Mesenchymal stem cell (in vitro differentiated cells and primary cell): ENCODE measurements at regions not wholly inside any gene's neighbourhood (a gene's known extent, or its start where the extent isn't known, plus 50 kb on each side); places are given as distances from the start of the nearest gene placed in this dataset.

ENCODE experiments used
- DNase-seq: peaks from one replicate; pipeline ENCODE4 v3.0.0-alpha.2; 2013
- H2AFZ ChIP-seq: one replicate; pipeline ENCODE4 v1.6.1; 2013; ENCODE audit warnings: low read depth, mild to moderate bottlenecking, control low read depth, inconsistent platforms, low read length, moderate library complexity
- H2AK5ac ChIP-seq: 2 replicates; pipeline ENCODE4 v1.6.1; 2013; ENCODE audit warnings: low read length, moderate library complexity, mild to moderate bottlenecking, inconsistent platforms; ENCODE audit not compliant: severe bottlenecking
- H2BK120ac ChIP-seq: one replicate; pipeline ENCODE4 v1.6.1; 2013; ENCODE audit warnings: low read depth, mild to moderate bottlenecking, inconsistent platforms, low read length, moderate library complexity
- H2BK12ac ChIP-seq, 2 experiments: one replicate each; pipeline ENCODE4 v1.6.1; 2013; ENCODE audit warnings: inconsistent platforms in 2 of 2, low read length in 2 of 2, mild to moderate bottlenecking in 2 of 2, moderate library complexity in 2 of 2, control low read depth in 1 of 2
- H2BK15ac ChIP-seq: one replicate; pipeline ENCODE4 v1.6.1; 2013; ENCODE audit warnings: mild to moderate bottlenecking, low read depth, inconsistent platforms; ENCODE audit not compliant: poor library complexity, severe bottlenecking
- H2BK5ac ChIP-seq: 2 replicates; pipeline ENCODE4 v1.6.1; 2013; ENCODE audit warnings: low read depth, mild to moderate bottlenecking, low read length, control low read depth, inconsistent platforms; ENCODE audit not compliant: poor library complexity, severe bottlenecking
- H3K14ac ChIP-seq, 2 experiments: one replicate each; pipeline ENCODE4 v1.6.1; 2013; ENCODE audit warnings: inconsistent platforms in 2 of 2, low read length in 2 of 2, control low read depth in 1 of 2, mild to moderate bottlenecking in 1 of 2, moderate library complexity in 1 of 2
- H3K18ac ChIP-seq, 2 experiments: one replicate each; pipeline ENCODE4 v1.6.1; 2013; ENCODE audit warnings: inconsistent platforms in 2 of 2, low read length in 2 of 2, control low read depth in 1 of 2, low read depth in 1 of 2, mild to moderate bottlenecking in 1 of 2
- H3K23ac ChIP-seq, 2 experiments: one replicate each; pipeline ENCODE4 v1.6.1; 2013; ENCODE audit warnings: inconsistent platforms in 2 of 2, low read length in 2 of 2, mild to moderate bottlenecking in 2 of 2, moderate library complexity in 2 of 2, control low read depth in 1 of 2
- H3K27ac ChIP-seq: 2 replicates; pipeline ENCODE4 v1.5.1; 2013; ENCODE audit warnings: mild to moderate bottlenecking, moderate library complexity, low read length, control low read depth, inconsistent platforms; ENCODE audit not compliant: poor library complexity, severe bottlenecking
- H3K27me3 ChIP-seq, 2 experiments: 2 replicates each; pipeline versions ENCODE4 v1.6.1 to v1.7.0; 2013; ENCODE audit warnings: low read length in 2 of 2, mild to moderate bottlenecking in 2 of 2, moderate library complexity in 2 of 2, control low read depth in 1 of 2, inconsistent platforms in 1 of 2; ENCODE audit not compliant: control insufficient read depth in 1 of 2, insufficient read depth in 1 of 2
- H3K36me3 ChIP-seq, 2 experiments: 2 replicates each; pipeline versions ENCODE4 v1.6.1 to v1.7.0; 2013; ENCODE audit warnings: low read length in 2 of 2, control low read depth in 1 of 2, inconsistent platforms in 1 of 2, low read depth in 1 of 2, mild to moderate bottlenecking in 1 of 2; ENCODE audit not compliant: insufficient read depth in 2 of 2, control insufficient read depth in 1 of 2
- H3K4ac ChIP-seq, 2 experiments: one replicate each; pipeline ENCODE4 v1.6.1; 2013; ENCODE audit warnings: inconsistent platforms in 2 of 2, low read length in 2 of 2, mild to moderate bottlenecking in 2 of 2, moderate library complexity in 2 of 2, control low read depth in 1 of 2, low read depth in 1 of 2
- H3K4me1 ChIP-seq: 2 replicates; pipeline ENCODE4 v1.6.1; 2013; ENCODE audit warnings: low read depth, low read length, control low read depth; ENCODE audit not compliant: control insufficient read depth, insufficient read depth
- H3K4me2 ChIP-seq: 2 replicates; pipeline ENCODE4 v1.6.1; 2013; ENCODE audit warnings: low read length, mild to moderate bottlenecking, inconsistent platforms; ENCODE audit not compliant: poor library complexity, severe bottlenecking
- H3K4me3 ChIP-seq, 2 experiments: 2 replicates each; pipeline versions ENCODE4 v1.5.1 to v1.7.0; 2013; ENCODE audit warnings: low read length in 2 of 2, mild to moderate bottlenecking in 2 of 2, control low read depth in 1 of 2, low read depth in 1 of 2; ENCODE audit not compliant: insufficient read depth in 1 of 2
- H3K79me1 ChIP-seq: replicated peaks from 2 replicates; pipeline ENCODE4 v1.6.1; 2013; ENCODE audit warnings: mild to moderate bottlenecking, control low read depth, low read length, inconsistent platforms; ENCODE audit not compliant: poor library complexity, severe bottlenecking
- H3K9ac ChIP-seq: 2 replicates; pipeline ENCODE4 v1.7.0; 2013; ENCODE audit warnings: mild to moderate bottlenecking, low read length, moderate library complexity
- H3K9me3 ChIP-seq: 2 replicates; pipeline ENCODE4 v1.7.0; 2013; ENCODE audit warnings: mild to moderate bottlenecking, low read length; ENCODE audit not compliant: control insufficient read depth
- H4K8ac ChIP-seq: one replicate; pipeline ENCODE4 v1.6.1; 2013; ENCODE audit warnings: inconsistent platforms, mild to moderate bottlenecking, low read length, moderate library complexity
- H4K91ac ChIP-seq: one replicate; pipeline ENCODE4 v1.6.1; 2013; ENCODE audit warnings: mild to moderate bottlenecking, low read length, inconsistent platforms
- WGBS: methylation state at CpG from one replicate; pipeline ENCODE4 v1.1.7; 2013; ENCODE audit warnings: mixed read lengths; 5-methylcytosine and 5-hydroxymethylcytosine counted together

GRCh38 chr1:114209971-114210370 lies 56.3 kb upstream of the SYT6 start:
- no peak overlapping the region for H2BK5ac ChIP-seq
- H2AK5ac ChIP-seq = no peak overlapping the region
- H3K4me2 ChIP-seq = no peak overlapping the region
- H3K9me3 ChIP-seq = no peaks in the 10 kb centered on the region
- H3K18ac ChIP-seq = no peak overlapping the region
- no peaks in the 10 kb centered on the region for H3K36me3 ChIP-seq
- no peak overlapping the region for H3K4ac ChIP-seq
- H2BK15ac ChIP-seq = no peak overlapping the region
- H4K91ac ChIP-seq = no peak overlapping the region
- 81% methylated on average over 5 of the region's 5 CpGs for WGBS
- no peak overlapping the region for H3K23ac ChIP-seq
- no peak overlapping the region for H3K14ac ChIP-seq
- H4K8ac ChIP-seq = no peak overlapping the region
- no peak overlapping the region for H2BK120ac ChIP-seq
- H3K27me3 ChIP-seq = peaks cover 76 to 81% of the 10 kb centered on the region in 2 experiments
- no peak overlapping the region for H3K27ac ChIP-seq
- H3K4me1 ChIP-seq = no peaks in the 10 kb centered on the region
- H3K9ac ChIP-seq = no peak overlapping the region
- no peaks in the 10 kb centered on the region for H3K79me1 ChIP-seq
- H2AFZ ChIP-seq = no peak overlapping the region
- DNase-seq = no peak
- no peak overlapping the region for H3K4me3 ChIP-seq
- H2BK12ac ChIP-seq = no peak overlapping the region

- peaks cover 73 to 84% of the 10 kb centered on the region in 2 experiments for H3K27me3 ChIP-seq
- H3K9me3 ChIP-seq = no peaks in the 10 kb centered on the region
- H3K23ac ChIP-seq = no peak overlapping the region
- H3K4ac ChIP-seq = no peak overlapping the region
- no peak overlapping the region for H4K8ac ChIP-seq
- H3K9ac ChIP-seq = no peak overlapping the region
- no peak overlapping the region for H2BK15ac ChIP-seq
- H2AFZ ChIP-seq = no peak overlapping the region
- H3K4me2 ChIP-seq = no peak overlapping the region
- H3K4me1 ChIP-seq = no peaks in the 10 kb centered on the region
- no peak overlapping the region for H2AK5ac ChIP-seq
- WGBS = 94% methylated on average over 4 of the region's 4 CpGs
- no peak overlapping the region for H2BK5ac ChIP-seq
- no peak overlapping the region for H3K18ac ChIP-seq
- no peak overlapping the region for H2BK120ac ChIP-seq
- DNase-seq = no peak
- no peaks in the 10 kb centered on the region for H3K36me3 ChIP-seq
- no peak overlapping the region for H3K4me3 ChIP-seq
- no peak overlapping the region for H4K91ac ChIP-seq
- no peaks in the 10 kb centered on the region for H3K79me1 ChIP-seq
- H3K14ac ChIP-seq = no peak overlapping the region
- no peak overlapping the region for H3K27ac ChIP-seq
- H2BK12ac ChIP-seq = no peak overlapping the region
These were observed 55.0 kb upstream of the SYT6 start for GRCh38 chr1:114208714-114209113.

- no peak overlapping the region for H3K9ac ChIP-seq
- no peak overlapping the region for H4K91ac ChIP-seq
- DNase-seq = no peak
- H3K4me2 ChIP-seq = no peak overlapping the region
- no peaks in the 10 kb centered on the region for H3K36me3 ChIP-seq
- no peak overlapping the region for H3K18ac ChIP-seq
- H2BK120ac ChIP-seq = no peak overlapping the region
- no peak overlapping the region for H2BK5ac ChIP-seq
- no peaks in the 10 kb centered on the region for H3K79me1 ChIP-seq
- no peak overlapping the region for H2BK12ac ChIP-seq
- no peak overlapping the region for H3K4me3 ChIP-seq
- peaks cover 73 to 84% of the 10 kb centered on the region in 2 experiments for H3K27me3 ChIP-seq
- H2AK5ac ChIP-seq = no peak overlapping the region
- H2AFZ ChIP-seq = peak overlapping the region; percentile 64
- no peak overlapping the region for H3K4ac ChIP-seq
- H3K27ac ChIP-seq = no peak overlapping the region
- H3K14ac ChIP-seq = peak overlapping the region in 1 of 2 experiments; percentile 72
- WGBS = 62% methylated on average over 4 of the region's 4 CpGs
- H3K4me1 ChIP-seq = no peaks in the 10 kb centered on the region
- no peak overlapping the region for H2BK15ac ChIP-seq
- no peaks in the 10 kb centered on the region for H3K9me3 ChIP-seq
- H3K23ac ChIP-seq = no peak overlapping the region
- H4K8ac ChIP-seq = no peak overlapping the region
These were observed 54.4 kb upstream of the SYT6 start for GRCh38 chr1:114208106-114208505.

GRCh38 chr1:114207635-114208034 lies 54.0 kb upstream of the SYT6 start:
- H3K27me3 ChIP-seq = peaks cover 71 to 84% of the 10 kb centered on the region in 2 experiments
- H2AK5ac ChIP-seq = no peak overlapping the region
- no peak overlapping the region for H2BK15ac ChIP-seq
- no peaks in the 10 kb centered on the region for H3K9me3 ChIP-seq
- no peak overlapping the region for H3K4me2 ChIP-seq
- no peak overlapping the region for H2BK5ac ChIP-seq
- no peak overlapping the region for H3K27ac ChIP-seq
- no peak overlapping the region for H3K18ac ChIP-seq
- no peak overlapping the region for H4K8ac ChIP-seq
- no peak overlapping the region for H3K4ac ChIP-seq
- WGBS = 83% methylated on average over 11 of the region's 11 CpGs
- no peak overlapping the region for H2BK120ac ChIP-seq
- no peak overlapping the region for H3K14ac ChIP-seq
- no peaks in the 10 kb centered on the region for H3K79me1 ChIP-seq
- DNase-seq = no peak
- H2AFZ ChIP-seq = no peak overlapping the region
- H3K36me3 ChIP-seq = no peaks in the 10 kb centered on the region
- H3K4me3 ChIP-seq = no peak overlapping the region
- H4K91ac ChIP-seq = no peak overlapping the region
- no peaks in the 10 kb centered on the region for H3K4me1 ChIP-seq
- no peak overlapping the region for H2BK12ac ChIP-seq
- no peak overlapping the region for H3K23ac ChIP-seq
- no peak overlapping the region for H3K9ac ChIP-seq
